HCT116 (cell line): ENCODE measurements at regions not wholly inside any gene's neighbourhood (a gene's known extent, or its start where the extent isn't known, plus 50 kb on each side); places are given as distances from the start of the nearest gene placed in this dataset.

Experiments
- ATF3 ChIP-seq: IDR thresholded peaks from 2 replicates; pipeline ENCODE4 v1.6.1; 2012
- CTCF ChIP-seq, 3 experiments: fragments of 200-600 bp in 1 of 3; sonication (generic) in 1 of 3; IDR thresholded peaks in 2 of 3; conservative IDR thresholded peaks in 1 of 3; 2 replicates each; pipeline ENCODE4 v1.5.1; 2012 to 2017; ENCODE audit warnings: low read depth in 2 of 3, low read length in 2 of 3, antibody characterized with exemption in 1 of 3, borderline replicate concordance in 1 of 3, control low read depth in 1 of 3, mild to moderate bottlenecking in 1 of 3, mixed read lengths in 1 of 3, mixed run types in 1 of 3, moderate library complexity in 1 of 3; ENCODE audit not compliant: insufficient read depth in 1 of 3
- EZH2 ChIP-seq: fragments of 200-600 bp; sonication (generic); IDR thresholded peaks from 2 replicates; pipeline ENCODE4 v1.6.1; 2017; ENCODE audit warnings: antibody characterized with exemption, mixed run types
- EZH2phosphoT487 ChIP-seq: fragments of 200-600 bp; IDR thresholded peaks from 2 replicates; pipeline ENCODE4 v1.6.1; 2018; ENCODE audit warnings: antibody characterized with exemption, borderline replicate concordance
- MAX ChIP-seq: IDR thresholded peaks from 2 replicates; pipeline ENCODE4 v1.6.1; 2012
- POLR2A ChIP-seq: IDR thresholded peaks from 2 replicates; pipeline ENCODE4 v1.7.0; 2011; ENCODE audit warnings: borderline replicate concordance; ENCODE audit not compliant: insufficient read depth, insufficient read length; ENCODE audit errors: extremely low read depth
- RAD21 ChIP-seq: IDR thresholded peaks from 2 replicates; pipeline ENCODE4 v1.6.1; 2012; ENCODE audit warnings: low read depth, mild to moderate bottlenecking
- REST ChIP-seq: IDR thresholded peaks from 2 replicates; pipeline ENCODE4 v1.6.1; 2012; ENCODE audit warnings: low read depth
- SP1 ChIP-seq: IDR thresholded peaks from 2 replicates; pipeline ENCODE4 v1.6.1; 2012; ENCODE audit warnings: low read depth
- TCF7L2 ChIP-seq: IDR thresholded peaks from 2 replicates; pipeline ENCODE4 v1.7.0; 2011; ENCODE audit warnings: borderline replicate concordance, inconsistent platforms; ENCODE audit not compliant: insufficient read depth, insufficient read length; ENCODE audit errors: extremely low read depth
- ZBTB33 ChIP-seq: IDR thresholded peaks from 2 replicates; pipeline ENCODE4 v1.6.1; 2011; ENCODE audit warnings: mild to moderate bottlenecking, low read length, moderate library complexity; ENCODE audit not compliant: insufficient replicate concordance; ENCODE audit errors: extremely low read depth

GRCh38 chr5:60399507-60399906 lies 300.5 kb downstream of the DEPDC1B start:
- TF ChIP-seq EZH2, result no peak
- no peak for TF ChIP-seq CTCF (IDR thresholded peaks at IDR 0.05 in 2 of 3, conservative IDR thresholded peaks at IDR 0.05 in 1 of 3; ENCODE audit: borderline replicate concordance in 1 of 3, insufficient read depth in 1 of 3, low read depth in 2 of 3, low read length in 2 of 3)
- no peak for TF ChIP-seq ATF3
- no peak for TF ChIP-seq RAD21
- TF ChIP-seq TCF7L2, result no peak
- no peak for TF ChIP-seq EZH2phosphoT487
- TF ChIP-seq POLR2A, result no peak
- no peak for TF ChIP-seq REST
- no peak for TF ChIP-seq ZBTB33
- no peak for TF ChIP-seq MAX
- TF ChIP-seq SP1, result no peak
